PC-3 (cell line): ENCODE measurements at regions not wholly inside any gene's neighbourhood (a gene's known extent, or its start where the extent isn't known, plus 50 kb on each side); places are given as distances from the start of the nearest gene placed in this dataset.

Experiments used
- ATAC-seq: fragments of 200-7000 bp; cut with Tn5 transposase; 2 replicates; pipeline ENCODE4 v1.9.1; 2020; ENCODE audit warnings: mild to moderate bottlenecking, moderate library complexity
- BruUV-seq: library from RNA; stranded (reverse); fragments of 400-500 nt; replicated peaks from 2 replicates; lab custom pipeline; 2021; lab: Mats Ljungman, UMichigan
- CTCF ChIA-PET: fragments of 300-600 bp; sonication (Branson Sonifier 250); formaldehyde crosslinking; loops from one replicate; lab custom pipeline; 2022; ENCODE audit warnings: antibody characterized with exemption; lab: Charles Lee
- POLR2A ChIA-PET: fragments of 300-600 bp; sonication (Branson Sonifier 250); formaldehyde crosslinking; loops from one replicate; lab custom pipeline; 2022; ENCODE audit warnings: antibody characterized with exemption; ENCODE audit not compliant: unreplicated experiment; lab: Charles Lee
- DNase-seq: peaks from one replicate; pipeline ENCODE4 v3.0.0-alpha.2; 2015
- H2AFZ ChIP-seq: fragments of 300-600 bp; sonication (generic); 2 replicates; pipeline ENCODE4 v1.6.0; 2016; ENCODE audit warnings: antibody characterized with exemption, low read length
- H3F3A ChIP-seq: fragments of 300-600 bp; sonication (generic); one replicate; pipeline ENCODE4 v1.6.0; 2017; ENCODE audit warnings: antibody characterized with exemption, low read length, control low read depth, mild to moderate bottlenecking; ENCODE audit not compliant: unreplicated experiment
- H3K27ac ChIP-seq: fragments of 300-600 bp; sonication (generic); 2 replicates; pipeline ENCODE4 v1.5.1; 2016; ENCODE audit warnings: mild to moderate bottlenecking, low read length
- H3K27me3 ChIP-seq: fragments of 300-600 bp; sonication (generic); 2 replicates; pipeline ENCODE4 v1.6.1; 2016; ENCODE audit warnings: low read length, mixed read lengths
- H3K36me3 ChIP-seq: fragments of 300-600 bp; sonication (generic); 2 replicates; pipeline ENCODE4 v1.6.1; 2016; ENCODE audit warnings: low read depth, mixed run types, low read length, mixed read lengths
- H3K4me1 ChIP-seq: fragments of 300-600 bp; sonication (generic); 2 replicates; pipeline ENCODE4 v1.5.1; 2016; ENCODE audit warnings: low read length; ENCODE audit not compliant: insufficient read depth
- H3K4me2 ChIP-seq: fragments of 300-600 bp; sonication (generic); 2 replicates; pipeline ENCODE4 v1.6.0; 2016; ENCODE audit warnings: low read length
- H3K4me3 ChIP-seq: fragments of 300-600 bp; sonication (generic); 2 replicates; pipeline ENCODE4 v1.5.1; 2016; ENCODE audit warnings: mild to moderate bottlenecking, low read length, mixed read lengths
- H3K79me2 ChIP-seq: fragments of 300-600 bp; sonication (generic); 2 replicates; pipeline ENCODE4 v1.6.1; 2017; ENCODE audit warnings: low read length, mixed read lengths
- H3K9ac ChIP-seq: fragments of 300-600 bp; sonication (generic); 2 replicates; pipeline ENCODE4 v1.6.0; 2016; ENCODE audit warnings: mild to moderate bottlenecking, low read length
- H3K9me2 ChIP-seq: fragments of 300-600 bp; sonication (generic); replicated peaks from 2 replicates; pipeline ENCODE4 v1.6.1; 2016; ENCODE audit warnings: mixed run types, low read length, mixed read lengths
- H3K9me3 ChIP-seq: fragments of 300-600 bp; sonication (generic); 2 replicates; pipeline ENCODE4 v1.6.1; 2016; ENCODE audit warnings: low read length, mixed read lengths
- H4K20me1 ChIP-seq: fragments of 300-600 bp; sonication (generic); 2 replicates; pipeline ENCODE4 v1.6.1; 2016; ENCODE audit warnings: low read length, mixed read lengths
- CTCF ChIP-seq: fragments of 300-600 bp; sonication (generic); conservative IDR thresholded peaks from 2 replicates; pipeline ENCODE4 v1.5.1; 2017; ENCODE audit warnings: antibody characterized with exemption, low read depth, mild to moderate bottlenecking, low read length
- EZH2 ChIP-seq: fragments of 300-600 bp; sonication (generic); IDR thresholded peaks from one replicate; pipeline ENCODE4 v1.6.1; 2017; ENCODE audit warnings: antibody characterized with exemption, mild to moderate bottlenecking, low read length; ENCODE audit not compliant: unreplicated experiment
- EZH2phosphoT487 ChIP-seq: fragments of 300-600 bp; sonication (generic); IDR thresholded peaks from 2 replicates; pipeline ENCODE4 v1.6.1; 2018; ENCODE audit warnings: mild to moderate bottlenecking, antibody characterized with exemption, low read length, borderline replicate concordance
- intact Hi-C: fragments of 100-400 bp; cut with micrococcal nuclease; formaldehyde crosslinking; loops from 2 replicates; pipeline ENCODE4 v1.9.0; 2023

DNA sequence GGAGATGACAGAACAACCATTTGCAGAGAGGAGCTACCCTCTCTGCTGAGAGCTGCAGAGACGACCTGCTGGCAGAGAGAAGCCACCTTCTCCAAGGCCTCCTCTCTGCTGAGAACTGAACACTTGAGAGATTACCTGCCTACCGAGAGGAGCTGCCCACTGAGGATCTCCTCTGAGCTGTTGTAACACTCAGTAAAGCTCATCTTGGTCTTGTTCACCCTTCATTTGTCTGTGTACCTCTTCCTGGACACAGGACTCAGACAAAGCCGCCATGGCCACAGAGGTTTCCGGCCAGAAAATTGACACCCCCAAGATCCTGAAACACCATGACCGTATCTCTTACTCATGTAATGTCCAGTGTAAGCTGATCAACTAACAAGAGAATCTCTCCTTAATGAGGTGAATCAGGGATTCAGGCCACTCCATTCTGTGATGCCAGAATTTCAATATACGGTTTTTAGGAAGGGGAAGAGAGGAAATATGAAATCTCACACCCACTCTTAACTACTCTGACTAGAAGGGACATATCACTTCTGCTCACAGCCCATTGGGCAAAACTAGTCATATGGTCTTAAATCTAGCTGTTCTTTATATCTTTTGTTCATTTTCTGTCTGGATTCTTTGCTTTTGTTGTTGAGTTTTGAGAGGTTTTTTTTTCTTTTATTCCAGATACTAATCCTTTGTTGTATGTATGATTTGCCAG is 83.8 kb downstream of the RHOU start:
- DNase-seq (no peak), ATAC-seq (no peak)
- Histone ChIP-seq H3K27me3 (peaks cover 81% of the 10 kb centered on the region), H3K4me2 (no peak overlapping the region), H3K4me1 (no peaks in the 10 kb centered on the region), H3K79me2 (no peaks in the 10 kb centered on the region), H3K4me3 (no peak overlapping the region), H2AFZ (no peak overlapping the region), H4K20me1 (no peaks in the 10 kb centered on the region), H3K9ac (no peak overlapping the region), H3K9me3 (no peaks in the 10 kb centered on the region), H3K9me2 (no peaks in the 10 kb centered on the region), H3K27ac (no peak overlapping the region), H3F3A (no peaks in the 10 kb centered on the region), H3K36me3 (no peaks in the 10 kb centered on the region)
- CTCF ChIA-PET: no interaction called here
- intact Hi-C loops: no loop called here
- no TSS peak for BruUV-seq
- POLR2A ChIA-PET: interaction anchor here (0.6 kb wide), 1 partner anchor 15 kb away, joined by 4 read pairs; no protein-coding TSS in a partner anchor
- no peak for TF ChIP-seq CTCF
- no peak for TF ChIP-seq EZH2
- no peak for TF ChIP-seq EZH2phosphoT487

- H3K4me1 ChIP-seq: no peaks in the 10 kb centered on the region
- ATAC-seq: no peak
- H3K4me3 ChIP-seq: no peak overlapping the region
- POLR2A ChIA-PET: no interaction called here
- no peaks in the 10 kb centered on the region for H3K9me2 ChIP-seq
- no peak overlapping the region for H2AFZ ChIP-seq
- H4K20me1 ChIP-seq: no peaks in the 10 kb centered on the region
- H3F3A ChIP-seq: no peaks in the 10 kb centered on the region
- H3K27me3 ChIP-seq: peaks cover 79% of the 10 kb centered on the region
- H3K9ac ChIP-seq: no peak overlapping the region
- H3K36me3 ChIP-seq: no peaks in the 10 kb centered on the region
- DNase-seq: no peak
- no peaks in the 10 kb centered on the region for H3K9me3 ChIP-seq
- intact Hi-C loops: no loop called here
- TF ChIP-seq EZH2: no peak
- no peak for TF ChIP-seq CTCF
- no peak for TF ChIP-seq EZH2phosphoT487
- CTCF ChIA-PET: no interaction called here
- no TSS peak for BruUV-seq
- no peaks in the 10 kb centered on the region for H3K79me2 ChIP-seq
- H3K27ac ChIP-seq: no peak overlapping the region
- no peak overlapping the region for H3K4me2 ChIP-seq
Measured at GRCh38 chr1:228821252-228821651, 86.0 kb downstream of the RHOU start.

DNA sequence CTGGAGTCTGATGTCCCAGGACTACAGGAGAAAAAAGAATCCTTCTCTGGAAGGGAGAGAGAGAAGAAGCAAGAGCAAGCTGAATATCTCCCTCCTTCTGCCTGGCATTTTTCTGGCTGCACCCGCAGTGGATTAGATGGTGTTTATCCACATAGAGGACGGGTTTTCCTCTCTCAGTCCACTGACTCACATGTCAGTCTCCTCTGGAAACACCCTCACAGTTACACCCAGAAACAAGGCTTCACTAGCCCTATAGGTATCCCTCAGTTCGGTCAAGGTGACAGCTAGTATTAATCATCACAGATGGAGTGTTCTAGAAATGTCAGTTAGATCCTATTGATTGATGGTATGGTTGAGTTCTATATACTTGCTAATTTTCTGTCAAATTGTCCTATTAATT is 87.9 kb downstream of the RHOU start:
- no peaks in the 10 kb centered on the region for H4K20me1 ChIP-seq
- H3K9me3 ChIP-seq: no peaks in the 10 kb centered on the region
- no peak overlapping the region for H3K27ac ChIP-seq
- no TSS peak for BruUV-seq
- POLR2A ChIA-PET: no interaction called here
- no peaks in the 10 kb centered on the region for H3K9me2 ChIP-seq
- H3F3A ChIP-seq: no peaks in the 10 kb centered on the region
- no peak overlapping the region for H2AFZ ChIP-seq
- no peak overlapping the region for H3K4me3 ChIP-seq
- intact Hi-C loops: no loop called here
- no peaks in the 10 kb centered on the region for H3K36me3 ChIP-seq
- no peaks in the 10 kb centered on the region for H3K79me2 ChIP-seq
- TF ChIP-seq EZH2 (no peak), CTCF (no peak), EZH2phosphoT487 (no peak)
- H3K9ac ChIP-seq: no peak overlapping the region
- DNase-seq (no peak), ATAC-seq (no peak)
- CTCF ChIA-PET: no interaction called here
- no peaks in the 10 kb centered on the region for H3K4me1 ChIP-seq
- H3K4me2 ChIP-seq: no peak overlapping the region
- H3K27me3 ChIP-seq: peaks cover 85% of the 10 kb centered on the region
